GM18498 (cell line): ENCODE measurements at regions not wholly inside any gene's neighbourhood (a gene's known extent, or its start where the extent isn't known, plus 50 kb on each side); places are given as distances from the start of the nearest gene placed in this dataset.

Experiments
- ATAC-seq: cut with Tn5 transposase; IDR thresholded peaks from one replicate; pipeline ENCODE4 v1.9.1; 2021; ENCODE audit warnings: mild to moderate bottlenecking, moderate library complexity; ENCODE audit not compliant: unreplicated experiment

- no peak for ATAC-seq
These were observed 136.8 kb downstream of the C5orf15 start for GRCh38 chr5:133831491-133832224.

GRCh38 chr5:133830911-133831310 is 137.5 kb downstream of the C5orf15 start:
- ATAC-seq, result peak; percentile 50

- ATAC-seq, result no peak
These were observed 138.1 kb downstream of the C5orf15 start for GRCh38 chr5:133830281-133830680.

GRCh38 chr5:133829786-133830185 is 138.6 kb downstream of the C5orf15 start:
- no peak for ATAC-seq

- no peak for ATAC-seq
These were observed 139.7 kb downstream of the C5orf15 start for GRCh38 chr5:133828722-133829121.

- no peak for ATAC-seq
These were observed 140.6 kb downstream of the C5orf15 start for GRCh38 chr5:133827830-133828229.

- ATAC-seq, result no peak
These were observed 141.4 kb downstream of the C5orf15 start for GRCh38 chr5:133827011-133827410.

- ATAC-seq, result peak; percentile 47
These were observed 142.7 kb downstream of the C5orf15 start for GRCh38 chr5:133825631-133826289.

GRCh38 chr5:133824661-133825254 is 143.7 kb downstream of the C5orf15 start:
- ATAC-seq, result peak; percentile 73

GRCh38 chr5:133821889-133822288 is 146.5 kb downstream of the C5orf15 start:
- ATAC-seq, result no peak

GRCh38 chr5:133821311-133821741 is 147.1 kb downstream of the C5orf15 start:
- no peak for ATAC-seq

GRCh38 chr5:133820507-133820906 is 147.9 kb downstream of the C5orf15 start:
- ATAC-seq, result no peak

GRCh38 chr5:133819977-133820471 is 148.4 kb downstream of the C5orf15 start:
- no peak for ATAC-seq

GRCh38 chr5:133818869-133819600 is 149.4 kb downstream of the C5orf15 start:
- ATAC-seq, result no peak

- no peak for ATAC-seq
These were observed 150.4 kb downstream of the C5orf15 start for GRCh38 chr5:133818031-133818431.

GRCh38 chr5:133817456-133817855 is 151.0 kb downstream of the C5orf15 start:
- ATAC-seq, result no peak

- ATAC-seq, result no peak
These were observed 151.6 kb downstream of the C5orf15 start for GRCh38 chr5:133816791-133817190.

GRCh38 chr5:133814152-133814551 is 154.3 kb downstream of the C5orf15 start:
- no peak for ATAC-seq

- no peak for ATAC-seq
These were observed 157.3 kb downstream of the C5orf15 start for GRCh38 chr5:133811168-133811567.

GRCh38 chr5:133809801-133810200 is 158.6 kb downstream of the C5orf15 start:
- no peak for ATAC-seq

- no peak for ATAC-seq
These were observed 161.1 kb downstream of the C5orf15 start for GRCh38 chr5:133807348-133807747.
